ENCODE measurements at regions not wholly inside any gene's neighbourhood (a gene's known extent, or its start where the extent isn't known, plus 50 kb on each side); places are given as distances from the start of the nearest gene placed in this dataset.

GRCh38 chr14:65330416-65330815 lies 82.1 kb upstream of the FUT8 start:
- no peak for TF ChIP-seq ZBTB33 (IDR thresholded peaks at IDR 0.05)
- no peak for TF ChIP-seq MAX (IDR thresholded peaks at IDR 0.05)
- TF ChIP-seq CTCF (IDR thresholded peaks at IDR 0.05; ENCODE audit: low read depth, low read length, missing input control) = no peak
- TF ChIP-seq GABPA (IDR thresholded peaks at IDR 0.05 in 1 of 2, conservative IDR thresholded peaks at IDR 0.05 in 1 of 2) = no peak
- no peak for TF ChIP-seq JUND (IDR thresholded peaks at IDR 0.05)
- no peak for TF ChIP-seq RAD21 (IDR thresholded peaks at IDR 0.05)
- TF ChIP-seq RXRA (IDR thresholded peaks at IDR 0.05) = no peak
- no peak for TF ChIP-seq TAF1 (conservative IDR thresholded peaks at IDR 0.05)
- no peak for TF ChIP-seq EGR1 (IDR thresholded peaks at IDR 0.05; ENCODE audit: low read depth in 2 of 2)
- no peak for TF ChIP-seq REST (IDR thresholded peaks at IDR 0.05)
- no peak for TF ChIP-seq FOXA1 (IDR thresholded peaks at IDR 0.05)
- no peak for TF ChIP-seq YY1 (IDR thresholded peaks at IDR 0.05)
- TF ChIP-seq SP1 (IDR thresholded peaks at IDR 0.05) = no peak
